NCI-H82 (cell line): ENCODE measurements at regions not wholly inside any gene's neighbourhood (a gene's known extent, or its start where the extent isn't known, plus 50 kb on each side); places are given as distances from the start of the nearest gene placed in this dataset.
"Not testable (repeated sequence)": the region's sequence is repeated elsewhere in the genome, so short reads cannot be mapped to it uniquely, and the experiment has no call there.

ENCODE experiments used
- DNase-seq: peaks from one replicate; lab custom pipeline; 2025; lab: John Stamatoyannopoulos, UW

DNA sequence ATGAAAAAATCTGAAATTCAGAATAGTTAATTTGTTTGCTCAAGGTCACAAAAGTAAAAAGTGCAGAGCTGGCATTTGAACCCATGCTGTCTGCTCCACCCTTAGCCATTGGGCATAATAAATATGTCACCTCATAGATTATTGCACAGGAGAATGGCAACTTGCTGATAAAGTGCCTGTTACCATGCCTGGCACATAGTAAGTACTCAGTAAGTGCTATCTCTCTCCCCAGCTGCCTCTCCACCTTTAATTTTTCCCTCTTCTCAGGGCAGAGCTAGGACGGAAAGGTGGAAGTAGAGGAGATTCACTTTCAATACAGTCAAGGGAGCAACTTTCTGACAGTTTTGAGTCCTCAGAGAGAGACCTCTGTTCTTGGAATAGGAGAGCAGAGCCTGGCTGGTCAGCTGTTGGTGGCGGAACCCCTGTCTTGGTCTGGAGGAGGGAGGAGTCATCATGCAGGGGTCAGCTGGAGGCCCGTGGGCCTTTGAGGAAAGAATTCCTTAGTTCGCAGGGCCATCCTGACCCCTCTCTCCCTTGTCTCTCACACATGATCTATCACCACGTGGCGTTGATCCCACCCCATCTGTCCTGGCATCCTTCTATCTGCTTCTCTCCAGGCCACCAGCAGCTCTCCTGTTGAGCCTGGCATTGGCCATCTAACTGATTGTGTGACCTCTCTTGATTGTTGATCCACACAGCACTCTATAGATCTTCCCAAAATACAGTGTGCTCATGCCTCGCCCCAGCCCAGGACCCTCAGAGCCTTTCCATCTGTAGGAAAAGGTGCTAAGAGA lies 149.3 kb downstream of the RPLP1 start:
- no peak for DNase-seq

GRCh38 chr15:69602921-69603320 lies 150.3 kb downstream of the RPLP1 start:
- no peak for DNase-seq

DNA sequence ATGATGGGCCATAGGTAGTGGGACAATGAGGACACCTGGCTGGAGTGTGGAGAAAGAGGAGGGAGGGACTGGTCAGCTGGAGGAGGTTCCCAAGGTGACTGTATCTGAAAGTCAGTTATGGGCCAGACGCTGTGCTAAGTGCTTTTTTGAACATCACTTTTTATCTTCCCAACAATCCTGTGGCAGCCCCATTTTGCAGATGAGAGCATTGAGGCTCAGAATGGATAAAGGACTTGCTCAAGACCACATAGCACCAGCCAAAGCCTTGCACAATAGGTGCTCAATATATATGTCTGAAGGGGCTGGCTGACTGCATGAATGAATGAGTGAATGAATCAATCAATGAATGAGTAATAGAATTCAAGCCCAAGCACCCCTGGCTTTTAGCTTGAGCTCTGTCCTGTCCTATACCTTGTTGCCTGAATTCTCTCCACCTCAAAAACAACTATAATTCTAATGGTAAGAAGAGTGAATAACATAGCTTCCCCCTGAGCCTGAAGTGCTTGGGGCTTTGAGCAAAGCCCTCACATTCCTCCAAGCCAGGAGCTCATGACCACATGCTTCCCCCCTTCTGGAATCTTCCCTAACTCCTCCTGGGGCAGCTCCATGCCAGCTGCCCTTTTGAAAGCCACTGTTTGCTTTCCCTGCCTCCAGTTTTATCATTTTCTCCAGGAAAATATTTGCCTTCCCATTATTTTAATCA lies 150.9 kb downstream of the RPLP1 start:
- no peak for DNase-seq

DNA sequence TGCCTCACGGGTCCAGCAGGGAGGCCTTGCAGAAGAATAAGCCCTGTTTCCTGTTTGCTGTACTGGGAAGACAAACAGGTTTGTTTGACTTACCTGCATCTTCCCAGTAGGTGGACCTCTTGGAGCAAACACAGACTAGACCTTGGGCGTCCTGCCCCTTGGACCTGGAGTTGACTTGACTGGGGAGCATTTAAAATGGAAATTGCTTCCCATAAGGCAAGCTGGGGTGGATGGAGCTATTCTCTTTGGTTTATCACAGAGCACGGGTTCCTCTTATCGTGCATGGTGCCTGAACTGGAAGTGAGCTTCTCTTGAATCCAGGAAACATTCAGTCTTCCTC lies 151.4 kb downstream of the RPLP1 start:
- peak; percentile 39 for DNase-seq

DNA sequence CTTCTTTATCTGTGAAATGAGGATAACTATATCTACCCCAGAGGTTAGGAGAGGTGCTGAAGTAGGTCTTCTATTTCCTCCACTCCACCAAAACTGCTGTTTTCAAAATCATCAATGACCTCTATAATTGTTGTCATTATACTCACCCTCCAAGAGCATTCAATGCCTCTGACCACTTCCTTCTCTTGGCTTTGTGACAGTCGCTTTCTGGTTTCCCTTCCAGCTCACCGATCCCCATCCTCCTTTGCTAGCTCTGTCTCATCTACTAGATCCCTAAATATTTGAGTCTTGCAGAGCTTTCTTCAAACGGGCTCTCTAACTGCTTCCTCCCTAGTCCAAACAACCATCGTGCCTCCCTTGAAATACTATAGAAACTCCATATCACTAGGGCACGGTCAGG lies 153.5 kb downstream of the RPLP1 start:
- DNase-seq: no peak

- DNase-seq: no peak
These were observed 154.4 kb downstream of the RPLP1 start for GRCh38 chr15:69606921-69607500.

DNA sequence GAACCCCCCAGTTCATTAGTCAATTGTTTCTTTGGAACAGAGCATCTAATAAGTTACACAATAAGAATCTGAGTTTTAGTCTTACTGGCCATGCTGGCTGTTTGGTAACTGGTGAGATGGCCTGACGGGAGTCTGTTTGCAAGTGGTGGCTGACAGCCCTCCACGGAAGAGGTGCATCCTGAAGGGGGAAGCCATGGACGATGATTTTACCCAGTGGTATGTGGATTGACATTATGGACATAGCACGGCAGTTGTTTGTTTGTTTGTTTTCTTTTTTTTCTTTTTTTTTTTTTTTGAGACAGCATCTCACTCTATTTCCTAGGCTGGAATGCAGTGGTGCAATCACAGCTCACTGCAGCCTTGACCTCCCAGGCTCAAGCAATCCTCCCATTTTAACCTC lies 156.0 kb downstream of the RPLP1 start:
- DNase-seq: no peak

DNA sequence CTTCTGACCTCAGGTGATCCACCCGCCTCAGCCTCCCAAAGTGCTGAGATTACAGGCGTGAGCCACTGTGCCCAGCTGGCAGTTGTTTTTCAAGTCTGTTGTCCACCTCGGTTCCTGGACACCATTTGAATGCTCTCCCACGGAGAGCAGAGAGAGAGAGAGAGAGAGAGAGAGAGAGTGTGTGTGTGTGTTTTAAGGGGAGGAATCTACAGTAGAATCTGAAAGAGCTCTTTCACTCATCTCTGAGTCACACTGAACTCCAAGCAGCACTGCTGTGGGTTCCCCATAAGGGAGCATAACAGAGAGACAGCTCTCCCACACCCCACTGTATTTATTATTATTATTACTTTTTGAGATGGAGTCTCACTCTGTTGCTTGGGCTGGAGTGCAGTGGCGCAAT lies 156.6 kb downstream of the RPLP1 start:
- no peak for DNase-seq

DNA sequence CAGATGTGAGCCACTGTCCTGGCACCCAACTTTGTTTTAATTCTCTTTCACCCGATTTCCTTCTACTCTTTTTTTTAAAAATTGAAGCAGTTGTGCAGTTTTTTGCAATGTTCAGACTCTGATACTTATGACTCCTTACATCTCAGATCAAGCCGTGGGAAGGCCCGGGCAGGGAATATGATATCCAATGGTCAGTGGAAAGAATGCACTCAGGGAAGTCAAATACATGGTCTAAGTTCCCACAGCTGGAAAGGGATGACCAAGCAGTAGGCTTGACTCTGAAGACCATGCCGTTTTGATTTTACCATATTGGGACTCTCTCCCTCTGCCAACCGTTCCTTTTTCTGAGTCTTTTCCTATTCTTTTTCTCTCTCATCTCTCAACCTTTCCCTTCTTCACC lies 157.2 kb downstream of the RPLP1 start:
- no peak for DNase-seq

DNA sequence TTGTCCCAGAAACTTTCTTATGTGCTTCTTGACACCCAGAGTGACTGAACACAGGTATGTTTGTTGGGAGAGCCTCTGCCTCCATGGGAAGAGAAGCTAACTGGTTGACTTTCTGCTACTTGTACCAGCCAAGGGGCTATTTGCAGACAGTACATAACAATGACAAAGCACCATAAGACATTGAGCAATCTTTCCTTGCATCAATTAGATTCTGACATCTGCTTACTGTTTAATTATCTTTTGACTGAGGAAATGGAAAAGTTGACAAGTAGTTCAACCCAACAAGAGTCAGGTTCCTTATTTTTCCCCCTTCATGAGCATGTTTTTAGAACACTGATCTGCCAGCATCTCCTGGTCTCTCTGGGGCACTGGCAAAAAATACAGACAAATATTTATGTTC lies 157.7 kb downstream of the RPLP1 start:
- no peak for DNase-seq

DNA sequence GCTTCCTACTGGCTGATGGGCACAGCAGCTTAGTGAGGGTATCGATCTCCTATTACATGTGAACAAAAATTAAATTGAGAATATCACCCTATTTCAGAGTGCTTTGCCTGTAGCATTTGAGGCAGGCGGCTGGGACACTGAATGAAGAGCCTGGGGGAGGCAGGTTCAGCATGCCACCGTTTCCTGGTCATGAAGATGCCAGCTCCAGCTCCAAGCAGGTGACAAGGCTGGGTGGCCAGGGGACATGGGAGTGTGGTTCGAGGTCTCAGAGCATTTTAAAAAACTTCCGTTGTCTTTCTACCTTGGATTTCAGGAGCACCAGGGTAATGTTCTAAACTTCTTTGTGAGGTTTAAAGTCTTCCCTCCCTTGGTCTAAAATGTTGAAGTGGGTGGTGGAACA lies 158.2 kb downstream of the RPLP1 start:
- DNase-seq: no peak

- DNase-seq: peak; percentile 65
These were observed 159.5 kb downstream of the RPLP1 start for GRCh38 chr15:69612112-69612511.

DNA sequence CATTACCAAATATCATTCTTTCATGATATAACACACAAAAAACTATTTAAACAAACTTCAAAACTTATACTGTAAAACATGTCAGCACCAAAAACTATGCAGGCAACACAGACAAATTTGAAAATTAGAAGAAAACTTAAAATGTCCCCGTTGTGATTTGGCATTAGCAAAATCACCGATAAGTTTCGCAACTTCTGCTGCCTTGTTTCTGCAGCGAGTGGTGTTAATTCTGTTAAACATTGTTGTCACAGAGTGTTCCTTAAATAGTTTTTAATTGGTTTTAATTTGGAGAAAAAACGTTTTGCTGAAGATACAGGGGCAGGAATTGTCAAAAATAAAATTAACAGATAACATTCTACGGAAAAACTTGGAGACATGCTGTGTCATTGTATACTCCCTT lies 160.6 kb downstream of the RPLP1 start:
- DNase-seq: no peak

- no peak for DNase-seq
These were observed 161.4 kb downstream of the RPLP1 start for GRCh38 chr15:69613988-69614387.

- DNase-seq: no peak
These were observed 163.1 kb downstream of the RPLP1 start for GRCh38 chr15:69615736-69616135.

DNA sequence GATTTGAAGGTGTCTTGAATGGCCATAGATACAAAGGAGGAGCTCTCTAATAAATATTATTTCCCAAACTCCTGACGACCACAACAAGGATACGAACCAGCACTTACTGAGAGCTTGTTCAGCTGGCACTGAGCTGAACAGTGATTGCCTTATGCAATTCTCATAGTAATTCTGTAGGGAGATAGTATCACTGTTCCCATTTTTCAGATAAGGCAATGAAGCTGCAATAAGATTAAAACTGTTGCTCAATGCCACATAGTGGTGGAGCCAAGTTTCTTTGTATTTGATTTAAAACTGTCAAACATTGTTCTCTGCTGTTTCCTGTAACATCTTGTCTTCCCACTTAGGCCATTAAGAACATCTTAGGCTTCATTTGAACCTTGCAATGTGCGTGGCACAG lies 163.9 kb downstream of the RPLP1 start:
- DNase-seq: no peak

DNA sequence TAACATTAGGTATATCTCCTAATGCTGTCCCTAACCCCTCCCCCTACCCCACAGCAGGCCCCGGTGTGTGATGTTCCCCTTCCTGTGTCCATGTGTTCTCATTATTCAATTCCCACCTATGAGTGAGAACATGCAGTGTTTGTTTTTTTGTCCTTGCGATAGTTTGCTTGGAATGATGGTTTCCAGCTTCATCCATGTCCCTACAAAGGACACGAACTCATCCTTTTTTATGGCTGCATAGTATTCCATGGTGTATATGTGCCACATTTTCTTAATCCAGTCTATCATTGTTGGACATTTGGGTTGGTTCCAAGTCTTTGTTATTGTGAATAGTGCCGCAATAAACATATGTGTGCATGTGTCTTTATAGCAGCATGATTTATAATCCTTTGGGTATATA lies 164.5 kb downstream of the RPLP1 start:
- DNase-seq: not testable (repeated sequence)

DNA sequence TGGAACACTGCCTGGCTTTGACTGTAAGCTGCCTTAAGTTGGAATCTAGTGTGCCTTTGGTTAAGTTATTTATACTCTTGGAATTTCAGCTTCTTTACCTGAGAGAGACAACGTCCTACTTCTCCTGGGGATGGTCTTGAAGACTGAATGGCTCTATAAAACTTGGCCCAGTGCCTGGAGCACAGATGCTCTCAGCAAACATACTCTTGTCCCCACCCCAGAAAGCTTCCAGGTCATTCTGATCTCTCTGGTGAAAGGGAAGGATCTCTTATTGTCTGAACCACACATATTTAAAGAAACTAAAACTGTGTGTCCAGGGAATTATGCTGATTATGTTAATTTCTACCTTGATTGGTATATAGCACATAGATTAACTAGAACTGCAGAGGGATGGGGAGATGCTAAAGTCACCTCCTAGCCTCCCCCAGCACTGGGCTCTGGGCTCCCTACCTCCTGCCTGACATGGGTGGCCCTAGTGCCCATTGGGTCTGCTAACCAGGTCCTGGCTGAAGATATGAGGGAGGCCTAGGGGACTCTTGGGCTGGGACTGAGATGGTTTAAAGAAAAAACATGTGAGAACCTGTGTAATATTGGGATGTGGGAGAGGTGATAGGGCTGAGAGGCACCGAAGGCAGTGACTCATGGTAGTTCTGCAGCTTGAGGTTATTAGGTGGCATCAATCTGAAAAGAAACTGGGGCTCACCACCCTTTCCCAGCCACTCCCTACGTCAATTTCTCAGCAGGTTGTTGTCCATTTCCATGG lies 171.0 kb downstream of the RPLP1 start:
- no peak for DNase-seq

DNA sequence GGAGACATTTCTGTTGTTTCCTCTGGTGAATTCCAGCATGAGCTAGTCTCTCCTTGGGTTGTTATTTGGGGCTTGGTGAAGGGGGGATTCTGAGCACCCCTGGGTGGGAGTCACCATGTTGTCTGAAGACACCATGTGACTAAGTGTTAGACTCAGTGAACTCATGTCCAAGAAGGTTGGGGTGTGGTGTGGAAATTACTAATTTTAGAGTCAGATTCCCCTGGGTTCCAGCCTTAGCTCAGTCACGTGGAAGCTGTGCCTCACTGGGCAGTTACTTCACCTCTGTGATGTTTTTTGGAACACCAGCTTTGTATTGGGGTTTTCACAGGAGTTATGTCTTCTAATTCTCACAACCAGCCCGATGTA lies 171.5 kb downstream of the RPLP1 start:
- DNase-seq: no peak

DNA sequence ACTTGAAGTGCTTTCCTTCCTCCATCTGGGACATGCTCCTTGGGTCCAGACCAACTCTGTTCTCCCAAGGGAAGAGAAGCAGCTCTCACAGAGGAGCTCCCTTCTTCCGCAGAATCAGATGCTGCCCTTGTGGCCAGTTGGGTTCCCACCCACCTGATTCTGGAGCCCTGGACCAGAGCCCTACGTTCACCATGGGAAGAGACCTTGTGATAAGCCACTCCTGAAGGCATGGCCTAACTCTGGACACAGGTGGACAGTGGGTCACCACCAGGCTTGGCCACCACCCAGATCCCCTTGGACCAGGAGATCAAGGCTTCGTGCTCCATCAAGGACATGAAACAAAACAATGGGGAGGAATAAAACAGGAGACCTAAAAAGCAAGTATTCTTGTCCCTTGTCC lies 172.2 kb downstream of the RPLP1 start:
- no peak for DNase-seq

GRCh38 chr15:69625328-69625727 lies 172.7 kb downstream of the RPLP1 start:
- DNase-seq: no peak

DNA sequence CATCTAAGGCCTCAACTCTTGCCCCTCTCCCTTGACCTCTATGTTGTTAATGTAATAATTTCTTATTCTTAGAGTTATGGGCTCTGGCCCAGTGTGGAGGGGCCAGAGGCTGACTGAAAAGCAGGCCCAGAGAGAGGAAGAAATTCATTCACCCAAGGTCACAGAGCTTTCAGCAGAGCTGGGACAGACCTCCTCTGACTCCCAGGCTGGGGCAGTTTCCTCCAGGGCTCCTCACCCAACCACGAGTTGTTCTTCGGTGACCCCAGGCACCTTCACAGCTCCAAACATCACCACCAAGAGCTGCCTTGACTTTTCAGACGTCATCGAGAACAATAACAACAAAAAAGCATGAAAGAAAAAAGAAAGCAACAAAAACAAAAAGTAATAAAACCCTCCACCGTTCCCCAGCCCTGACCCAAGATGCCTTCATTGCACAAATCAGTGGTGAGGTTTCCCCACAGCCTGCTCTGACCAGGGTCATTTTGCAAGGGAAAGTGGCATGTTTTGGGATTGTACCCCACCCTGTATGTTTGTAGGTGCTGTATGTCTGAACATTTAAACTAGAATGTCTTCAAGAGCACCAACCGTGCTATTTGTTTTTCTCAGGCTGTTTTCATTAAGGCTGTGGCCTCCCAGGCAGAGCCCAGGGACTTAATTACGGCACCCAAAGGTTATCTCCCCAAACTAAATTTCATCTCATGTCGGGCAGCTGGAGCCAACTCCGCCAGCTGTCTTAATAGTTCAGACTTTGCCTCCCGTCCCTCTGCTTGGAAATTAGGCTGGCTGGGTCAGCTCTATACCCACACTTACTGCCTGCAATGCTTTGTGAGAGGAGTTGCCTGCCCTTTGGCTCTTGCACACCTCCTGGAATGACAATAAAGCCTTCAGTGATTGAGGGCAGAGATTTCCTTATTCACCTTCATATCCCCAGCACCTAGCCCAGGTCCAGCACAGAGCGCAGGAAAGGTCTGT lies 173.8 kb downstream of the RPLP1 start:
- DNase-seq: no peak
